ENCODE measurements at regions not wholly inside any gene's neighbourhood (a gene's known extent, or its start where the extent isn't known, plus 50 kb on each side); places are given as distances from the start of the nearest gene placed in this dataset.
"Not testable (repeated sequence)": the region's sequence is repeated elsewhere in the genome, so short reads cannot be mapped to it uniquely, and the experiment has no call there.

GRCh38 chr11:82183346-82183745 lies 550.3 kb downstream of the FAM181B start (continued):
- TF ChIP-seq JUND (IDR thresholded peaks at IDR 0.05; ENCODE audit: low read length) (no peak), KDM1A (IDR thresholded peaks at IDR 0.05; ENCODE audit: borderline replicate concordance, low read length) (no peak), SIX5 (IDR thresholded peaks at IDR 0.05; ENCODE audit: low read depth, low read length) (no peak), MAFK (IDR thresholded peaks at IDR 0.05; ENCODE audit: low read depth, low read length) (no peak), RNF2 (IDR thresholded peaks at IDR 0.05; ENCODE audit: borderline replicate concordance, low read depth, low read length, missing control alignments, poor library complexity, severe bottlenecking) (no peak)

DNA sequence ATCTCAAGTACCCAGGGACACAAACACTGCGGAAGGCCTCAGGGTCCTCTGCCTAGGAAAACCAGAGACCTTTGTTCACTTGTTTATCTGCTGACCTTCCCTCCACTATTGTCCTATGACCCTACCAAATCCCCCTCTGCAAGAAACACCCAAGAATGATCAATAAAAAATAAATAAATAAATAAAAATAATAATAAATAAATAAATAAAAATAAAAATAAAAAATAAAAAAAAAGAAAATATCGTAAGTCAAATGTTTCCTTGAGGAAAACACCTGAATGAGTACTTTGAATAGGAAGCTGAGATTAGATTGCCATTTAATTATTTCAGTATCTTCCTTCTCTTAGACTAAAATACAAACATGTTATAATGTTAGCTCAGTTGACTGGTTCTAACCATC lies 551.0 kb downstream of the FAM181B start:
- DNase-seq (ENCODE audit: low read depth in 1 of 2, low spot score in 2 of 2); H3K56ac ChIP-seq (replicated peaks; ENCODE audit: insufficient read length, low read depth, low read length); H2BK12ac ChIP-seq (ENCODE audit: low read depth, low read length); H3K23me2 ChIP-seq (ENCODE audit: low read depth, low read length); H2BK20ac ChIP-seq (ENCODE audit: low read length); H2BK120ac ChIP-seq (replicated peaks; ENCODE audit: low read depth, low read length); H3K4me1 ChIP-seq (replicated peaks in 1 of 4; ENCODE audit: control insufficient read depth in 3 of 4, insufficient read depth in 4 of 4, low read length in 3 of 4); H3K79me1 ChIP-seq (ENCODE audit: low read depth, low read length); H2BK15ac ChIP-seq (ENCODE audit: low read length); H4K8ac ChIP-seq (ENCODE audit: extremely low read depth, insufficient read depth, low read length); H3K27ac ChIP-seq (ENCODE audit: low read depth, low read length); H3K4me3 ChIP-seq (ENCODE audit: extremely low read depth in 1 of 4, insufficient read depth in 2 of 4, low read depth in 3 of 4, low read length in 4 of 4); H3K27me3 ChIP-seq (replicated peaks in 1 of 4; ENCODE audit: control insufficient read depth in 3 of 4, extremely low read depth in 1 of 4, insufficient read depth in 3 of 4, low read length in 3 of 4); H4K91ac ChIP-seq (replicated peaks; ENCODE audit: insufficient read length, low read length); H2AFZ ChIP-seq (ENCODE audit: low read length); H2AK5ac ChIP-seq (ENCODE audit: low read depth, low read length); FAIRE-seq; H4K5ac ChIP-seq (ENCODE audit: insufficient read length, low read depth, low read length); H3K14ac ChIP-seq (ENCODE audit: insufficient read length); POLR2A ChIA-PET (ENCODE audit: partially characterized antibody); H3K4me2 ChIP-seq (ENCODE audit: insufficient read depth in 1 of 2, low read depth in 2 of 2, low read length in 2 of 2); H3K36me3 ChIP-seq (ENCODE audit: control insufficient read depth in 2 of 4, insufficient read depth in 4 of 4, low read length in 3 of 4); H4K20me1 ChIP-seq (replicated peaks in 1 of 2; ENCODE audit: control insufficient read depth in 1 of 2, insufficient read depth in 2 of 2, low read length in 2 of 2); H2BK5ac ChIP-seq (ENCODE audit: low read depth, low read length); H3K79me2 ChIP-seq (ENCODE audit: control insufficient read depth in 1 of 2, insufficient read depth in 2 of 2, low read length in 2 of 2); H3K4ac ChIP-seq (replicated peaks; ENCODE audit: insufficient read length, low read depth, low read length); H3K23ac ChIP-seq (ENCODE audit: insufficient read length); H3K18ac ChIP-seq (ENCODE audit: extremely low read depth, low read length); H3K9ac ChIP-seq (replicated peaks in 1 of 4; ENCODE audit: extremely low read depth in 1 of 4, low read depth in 3 of 4, low read length in 3 of 4): not testable (repeated sequence)
- peaks cover 0 to 11% of the 10 kb centered on the region in 2 experiments; a peak in 1 of 4 replicates for H3K9me3 ChIP-seq (ENCODE audit: insufficient read depth in 2 of 2, low read depth in 1 of 2, low read length in 1 of 2)
- WGBS, 2 experiments (ENCODE audit: extremely low coverage in 1 of 2, insufficient coverage in 1 of 2, insufficient read length in 1 of 2, insufficient replicate concordance in 2 of 2, low coverage in 1 of 2, low lambda C conversion rate in 2 of 2, missing lambda C conversion rate in 1 of 2) = 97% methylated on average over 2 of the region's 2 CpGs; no CpG with 5 or more reads in 1 of the 2 experiments
- CTCF ChIA-PET (ENCODE audit: partially characterized antibody) = interaction anchor here (0.6 to 0.7 kb wide), 2 partner anchors 79 to 518 kb away, joined by 3 to 5 read pairs; no protein-coding TSS in a partner anchor

All from H1 (cell line).